Fibroblast of upper back skin (primary cell): ENCODE measurements at regions not wholly inside any gene's neighbourhood (a gene's known extent, or its start where the extent isn't known, plus 50 kb on each side); places are given as distances from the start of the nearest gene placed in this dataset.
"Not testable (repeated sequence)": the region's sequence is repeated elsewhere in the genome, so short reads cannot be mapped to it uniquely, and the experiment has no call there.

Experiments
- DNase-seq: peaks from one replicate; pipeline ENCODE4 v3.0.0-alpha.2; 2013

GRCh38 chr2:185274718-185275484 is 463.7 kb upstream of the FSIP2 start:
- no peak for DNase-seq

- DNase-seq, result not testable (repeated sequence)
Observed at GRCh38 chr2:185275979-185276378, 462.6 kb upstream of the FSIP2 start.

- no peak for DNase-seq
Observed at GRCh38 chr2:185278761-185279160, 459.8 kb upstream of the FSIP2 start.

- peak; percentile 23 for DNase-seq
Observed at GRCh38 chr2:185279999-185280398, 458.6 kb upstream of the FSIP2 start.

- DNase-seq, result no peak
Observed at GRCh38 chr2:185284696-185285095, 453.9 kb upstream of the FSIP2 start.

- DNase-seq, result not testable (repeated sequence)
Observed at GRCh38 chr2:185290012-185290411, 448.6 kb upstream of the FSIP2 start.

- peak; percentile 62 for DNase-seq
Observed at GRCh38 chr2:185291035-185291647, 447.5 kb upstream of the FSIP2 start.

- no peak for DNase-seq
Observed at GRCh38 chr2:185299867-185300266, 438.7 kb upstream of the FSIP2 start.

- no peak for DNase-seq
Observed at GRCh38 chr2:185306119-185306518, 432.5 kb upstream of the FSIP2 start.

- no peak for DNase-seq
Observed at GRCh38 chr2:185316383-185316782, 422.2 kb upstream of the FSIP2 start.

- no peak for DNase-seq
Observed at GRCh38 chr2:185318271-185318724, 420.3 kb upstream of the FSIP2 start.

- DNase-seq, result no peak
Observed at GRCh38 chr2:185335879-185336278, 402.7 kb upstream of the FSIP2 start.

- DNase-seq, result no peak
Observed at GRCh38 chr2:185337033-185337432, 401.6 kb upstream of the FSIP2 start.

GRCh38 chr2:185338104-185338503 is 400.5 kb upstream of the FSIP2 start:
- DNase-seq, result no peak

GRCh38 chr2:185347445-185347844 is 391.2 kb upstream of the FSIP2 start:
- no peak for DNase-seq

- DNase-seq, result no peak
Observed at GRCh38 chr2:185360776-185361175, 377.8 kb upstream of the FSIP2 start.

- peak; percentile 41 for DNase-seq
Observed at GRCh38 chr2:185372188-185372587, 366.4 kb upstream of the FSIP2 start.

- no peak for DNase-seq
Observed at GRCh38 chr2:185373229-185373628, 365.4 kb upstream of the FSIP2 start.

- no peak for DNase-seq
Observed at GRCh38 chr2:185374878-185375277, 363.7 kb upstream of the FSIP2 start.

GRCh38 chr2:185375731-185376130 is 362.9 kb upstream of the FSIP2 start:
- no peak for DNase-seq

- no peak for DNase-seq
Observed at GRCh38 chr2:185381631-185382030, 357.0 kb upstream of the FSIP2 start.

GRCh38 chr2:185384822-185385560 is 353.6 kb upstream of the FSIP2 start:
- no peak for DNase-seq

GRCh38 chr2:185388226-185388625 is 350.4 kb upstream of the FSIP2 start:
- DNase-seq, result no peak

- DNase-seq, result no peak
Observed at GRCh38 chr2:185391543-185391942, 347.1 kb upstream of the FSIP2 start.
